NCI-H2196 treated with DMSO at 0.1 percent for 48 hours (cell line): ENCODE measurements at regions not wholly inside any gene's neighbourhood (a gene's known extent, or its start where the extent isn't known, plus 50 kb on each side); places are given as distances from the start of the nearest gene placed in this dataset.
"Not testable (repeated sequence)": the region's sequence is repeated elsewhere in the genome, so short reads cannot be mapped to it uniquely, and the experiment has no call there.

Source experiments
- DNase-seq: peaks from one replicate; lab custom pipeline; 2025; ENCODE audit not compliant: unreplicated experiment; lab: John Stamatoyannopoulos, UW

DNA sequence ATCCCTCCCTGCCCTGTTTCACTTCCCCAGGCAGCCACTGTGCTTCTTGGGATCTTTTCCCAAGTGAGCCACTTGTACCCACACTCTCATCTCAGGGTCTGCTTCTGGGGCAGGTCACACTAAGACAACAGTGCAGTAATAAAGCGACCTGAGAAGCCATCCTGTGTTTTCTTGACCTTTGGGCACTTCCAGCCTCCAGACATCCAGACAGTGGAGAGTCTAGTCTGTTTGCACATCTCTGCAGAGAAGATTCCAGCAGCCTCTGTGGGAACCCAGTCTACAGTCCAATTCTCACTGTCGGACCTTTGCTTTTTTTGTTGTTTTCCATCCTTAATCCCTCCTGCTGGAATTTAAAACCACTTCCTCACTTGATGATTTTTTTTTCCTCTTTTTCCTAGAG is 50.3 kb upstream of the ATP6AP2 start:
- DNase-seq = no peak

DNA sequence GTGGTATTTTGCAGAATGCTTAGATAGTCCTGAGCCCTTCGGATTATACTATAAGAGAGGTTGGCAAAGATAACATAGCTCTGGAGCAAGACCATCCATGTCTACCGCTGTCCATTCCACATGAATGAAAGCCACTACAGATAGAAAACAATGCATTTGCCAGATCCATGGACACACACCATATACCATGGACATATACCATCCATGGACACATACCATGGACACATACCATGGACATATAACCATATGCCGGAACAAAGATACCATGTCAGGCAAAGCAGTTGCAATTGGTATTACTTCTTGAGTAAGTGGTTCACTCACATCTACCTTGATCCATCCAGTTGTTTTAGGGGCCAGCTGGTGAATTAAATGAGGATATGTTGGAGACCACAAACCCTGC is 53.2 kb upstream of the ATP6AP2 start:
- DNase-seq = no peak

DNA sequence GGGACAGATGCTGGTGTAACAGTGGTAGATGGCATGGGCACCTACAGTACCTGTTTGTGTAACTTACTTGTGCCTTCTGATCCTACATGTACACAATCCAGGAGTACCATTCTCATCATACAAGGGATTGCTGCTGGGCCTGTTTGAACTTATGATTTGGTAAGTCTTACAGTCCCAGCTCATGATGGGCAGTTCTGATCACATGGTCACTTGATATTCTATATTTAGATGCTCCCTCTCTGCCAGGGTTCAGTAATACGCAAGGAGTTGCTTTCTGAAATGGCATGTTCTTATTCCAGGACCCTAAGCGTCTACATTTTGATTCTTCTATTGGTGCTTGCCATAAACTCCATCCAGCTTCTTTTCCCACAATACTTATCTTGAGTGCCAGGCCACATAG is 54.4 kb upstream of the ATP6AP2 start:
- DNase-seq = no peak

DNA sequence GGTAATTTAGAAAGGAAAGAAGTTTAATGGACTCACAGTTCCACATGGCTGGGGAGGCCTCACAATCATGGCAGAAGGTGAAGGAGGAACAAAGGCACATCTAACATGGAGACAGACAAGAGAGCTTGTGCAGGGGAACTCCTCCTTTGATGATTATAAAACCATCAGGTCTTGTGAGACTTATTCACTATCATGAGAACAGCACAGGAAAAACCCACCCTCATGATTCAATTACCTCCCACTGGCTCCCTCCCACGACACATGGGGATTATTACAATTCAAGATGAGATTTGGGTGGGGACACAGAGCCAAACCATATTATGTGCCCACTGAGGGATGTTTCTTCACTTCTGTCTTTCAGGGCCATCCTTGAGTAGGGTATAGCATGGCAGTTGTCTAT is 54.9 kb upstream of the ATP6AP2 start:
- DNase-seq = not testable (repeated sequence)

DNA sequence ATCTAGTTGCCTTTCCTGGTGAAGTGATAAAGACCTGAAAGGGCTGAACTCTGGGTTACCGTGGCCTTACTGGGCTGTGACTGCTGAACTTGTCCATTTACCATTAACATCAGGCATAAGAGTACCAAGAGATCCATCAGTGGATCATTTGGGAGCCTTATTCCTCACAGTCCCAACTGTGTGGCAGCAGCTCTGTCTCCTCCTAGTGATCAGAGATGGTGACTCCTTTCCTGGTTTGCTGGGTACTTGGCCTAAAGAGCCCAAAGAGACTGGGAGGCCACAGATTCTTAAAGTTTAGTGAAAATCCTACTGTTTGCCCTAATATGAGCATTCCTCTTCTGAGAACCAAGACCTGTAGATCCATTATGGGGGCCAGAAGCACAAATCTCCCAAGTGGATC is 56.3 kb upstream of the ATP6AP2 start:
- DNase-seq = no peak

DNA sequence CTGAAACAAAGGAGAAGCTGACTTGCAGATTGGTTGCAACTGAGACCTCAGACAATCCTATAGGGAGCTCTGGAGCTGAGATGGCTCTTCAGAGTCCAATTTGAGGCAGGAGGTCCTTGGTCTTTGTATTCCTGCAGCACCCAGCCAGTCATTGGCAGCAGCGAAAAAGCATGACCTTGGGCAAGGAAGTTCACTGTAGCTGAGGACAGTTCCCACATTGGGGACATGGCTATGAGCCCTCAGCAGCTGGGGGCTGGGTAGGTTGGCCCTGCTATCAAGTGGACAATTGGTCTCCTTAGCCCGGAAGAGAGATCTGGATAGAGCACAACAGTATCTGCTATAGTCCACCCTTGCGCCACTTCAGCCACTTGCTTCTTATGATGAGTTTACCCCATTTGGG is 56.9 kb upstream of the ATP6AP2 start:
- DNase-seq = no peak

DNA sequence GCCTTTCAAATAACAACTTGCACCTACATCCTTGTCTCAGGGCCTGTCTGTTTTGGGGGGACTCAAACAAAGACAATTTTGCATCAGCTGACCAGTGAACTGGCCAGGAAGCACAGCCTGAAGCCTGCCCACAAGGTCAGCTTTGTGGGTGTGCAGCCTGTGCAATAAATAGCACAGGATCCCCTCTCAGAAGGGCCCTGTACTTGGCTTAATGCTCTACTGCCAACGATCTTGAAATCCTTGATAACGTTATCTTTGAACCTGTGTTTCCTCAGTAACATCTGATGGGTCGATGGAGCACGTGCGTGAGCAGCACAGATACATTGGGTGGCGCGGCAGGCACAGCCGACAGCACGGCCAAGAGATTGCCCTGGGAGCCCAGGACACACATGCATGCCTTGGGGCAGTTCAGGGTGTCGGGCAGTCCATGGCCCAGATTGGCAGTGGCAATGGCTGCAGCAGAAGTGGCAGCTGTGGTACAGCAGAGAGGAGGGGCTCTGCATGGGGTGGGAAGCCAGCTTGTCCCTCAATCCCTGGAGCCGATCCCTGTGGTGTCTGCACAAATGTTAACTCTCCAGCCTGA is 58.8 kb upstream of the ATP6AP2 start:
- DNase-seq = no peak

DNA sequence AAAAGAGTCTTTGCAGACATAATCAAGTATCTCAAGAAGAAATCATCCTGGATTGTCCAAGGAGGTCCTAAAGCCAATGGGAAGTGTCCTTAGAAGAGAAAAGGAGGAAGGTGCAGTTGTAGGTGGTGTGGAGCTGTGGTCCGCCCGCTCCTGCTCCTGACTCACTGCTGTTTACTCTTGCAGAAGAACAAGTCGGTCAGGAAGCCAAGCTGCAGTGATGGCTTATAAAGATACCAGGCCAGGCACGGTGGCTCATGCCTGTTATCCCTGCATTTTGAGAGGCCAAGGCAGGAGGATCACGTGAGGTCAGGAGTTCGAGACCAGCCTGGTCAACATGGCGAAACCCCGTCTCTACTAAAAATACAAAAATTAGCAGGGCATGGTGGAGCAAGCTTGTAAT is 66.4 kb upstream of the ATP6AP2 start:
- no peak for DNase-seq

DNA sequence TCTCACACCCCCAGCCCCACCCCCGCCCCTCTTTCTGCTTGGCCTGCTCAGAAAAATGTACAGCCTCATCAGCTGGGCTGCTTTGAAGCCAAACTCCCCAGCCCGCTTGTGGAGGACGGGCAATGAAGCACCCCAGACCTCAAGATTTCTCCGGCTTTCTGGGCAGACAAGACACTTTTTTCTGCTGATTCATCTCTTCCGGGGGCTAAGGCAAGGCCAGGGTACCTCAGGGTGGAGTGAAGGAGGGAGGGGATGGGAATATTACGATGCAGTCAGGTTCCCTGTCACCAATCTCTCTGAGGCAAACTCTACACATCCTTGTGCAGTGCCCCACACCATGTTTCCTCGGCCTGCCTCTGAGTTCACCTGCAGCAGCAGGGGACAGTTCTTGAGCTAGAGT is 66.9 kb upstream of the ATP6AP2 start:
- DNase-seq = no peak

DNA sequence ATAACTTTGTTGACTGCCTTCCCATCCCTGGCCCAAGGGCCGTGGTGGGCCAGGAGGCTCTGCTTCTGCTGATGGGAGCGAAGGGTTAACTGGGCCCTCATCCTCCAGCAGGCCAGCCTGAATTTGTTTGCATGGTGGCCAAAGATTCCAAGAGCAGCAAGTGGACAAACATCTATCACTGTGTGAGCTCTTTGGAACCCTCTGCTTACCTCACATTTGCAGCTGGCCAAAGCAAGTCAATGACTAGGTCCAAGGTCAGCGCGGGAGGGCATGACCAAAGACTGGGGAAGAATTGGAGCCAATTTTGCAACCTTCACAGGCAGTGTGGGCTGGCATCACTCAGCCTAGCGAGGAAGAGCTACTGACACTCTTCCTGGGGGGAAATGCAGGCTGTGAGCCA is 67.8 kb upstream of the ATP6AP2 start:
- DNase-seq = no peak

DNA sequence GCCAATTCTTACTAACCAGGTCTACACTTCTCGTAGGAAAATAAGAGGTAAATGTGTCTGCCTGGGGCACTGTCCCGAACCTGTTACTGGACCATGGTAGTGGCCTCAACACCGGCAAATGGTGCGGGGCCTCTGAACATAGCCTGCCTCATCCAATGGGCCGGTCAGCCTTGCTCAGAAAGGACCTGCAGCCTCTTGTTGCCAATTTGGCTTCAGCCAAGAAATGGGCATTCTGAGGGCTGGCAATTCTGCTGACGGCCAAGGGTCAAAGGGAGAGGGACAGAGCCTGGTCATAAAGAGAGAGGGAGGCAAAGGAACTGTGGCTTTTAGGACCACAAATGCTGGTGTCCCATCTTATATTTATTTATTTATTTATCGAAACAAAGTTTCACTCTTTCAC is 69.5 kb upstream of the ATP6AP2 start:
- DNase-seq = no peak

DNA sequence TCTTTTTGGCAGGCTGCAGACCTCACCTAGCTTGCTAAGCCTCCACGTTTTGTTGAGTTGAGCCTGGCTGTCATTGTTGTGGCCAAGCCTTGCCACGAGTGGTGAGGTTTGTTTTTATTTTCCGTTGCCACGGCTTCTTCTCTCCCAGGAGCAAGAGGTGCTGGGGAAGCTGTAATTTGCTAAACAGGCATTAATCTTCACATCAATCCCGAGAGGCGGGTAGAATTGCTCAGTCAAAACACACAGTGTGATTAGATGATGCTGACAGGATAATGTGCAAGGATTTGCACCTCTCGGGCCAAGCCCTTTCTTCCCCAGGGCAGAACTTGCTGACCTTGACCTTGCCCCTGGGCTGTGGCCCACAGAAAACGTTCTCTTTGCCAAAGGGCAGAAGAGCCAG is 72.2 kb upstream of the ATP6AP2 start:
- DNase-seq = no peak

DNA sequence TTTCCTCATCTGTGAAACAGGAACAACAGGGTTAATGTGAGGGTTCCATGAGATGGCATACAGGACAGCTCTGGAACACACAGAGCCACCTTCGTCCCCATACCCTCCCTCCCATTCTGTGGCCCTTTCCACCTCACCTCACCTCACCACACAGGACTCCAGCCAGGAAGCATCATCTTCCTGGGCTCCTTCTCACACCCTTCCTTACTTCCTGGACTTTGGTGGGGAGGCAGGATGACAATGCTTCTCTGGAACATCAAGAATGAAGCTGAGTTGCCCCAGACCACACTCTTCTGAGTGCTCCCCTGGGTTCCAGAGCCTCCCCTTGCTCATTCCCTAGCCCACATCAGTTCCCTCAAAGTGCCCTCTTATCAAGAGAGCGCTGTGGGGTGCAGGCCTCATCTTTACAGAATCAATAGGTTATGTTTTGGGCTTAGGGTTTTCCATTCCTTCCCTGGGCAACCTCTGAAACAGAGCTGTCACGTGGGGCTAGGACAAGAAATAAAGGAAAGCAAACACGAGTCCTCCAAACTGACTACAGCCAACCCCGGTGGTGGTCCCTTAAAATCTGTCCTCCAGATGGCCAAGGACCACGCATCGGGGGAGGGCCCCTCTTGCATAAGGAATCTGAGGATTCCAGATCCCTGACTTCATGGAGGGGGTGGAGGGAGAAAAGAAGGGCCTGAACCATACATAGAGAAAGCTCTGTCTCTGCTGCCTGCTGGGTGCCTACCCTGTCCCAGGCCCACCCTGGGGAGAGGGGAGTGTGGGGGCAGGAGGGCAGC is 74.4 kb upstream of the ATP6AP2 start:
- DNase-seq = no peak

DNA sequence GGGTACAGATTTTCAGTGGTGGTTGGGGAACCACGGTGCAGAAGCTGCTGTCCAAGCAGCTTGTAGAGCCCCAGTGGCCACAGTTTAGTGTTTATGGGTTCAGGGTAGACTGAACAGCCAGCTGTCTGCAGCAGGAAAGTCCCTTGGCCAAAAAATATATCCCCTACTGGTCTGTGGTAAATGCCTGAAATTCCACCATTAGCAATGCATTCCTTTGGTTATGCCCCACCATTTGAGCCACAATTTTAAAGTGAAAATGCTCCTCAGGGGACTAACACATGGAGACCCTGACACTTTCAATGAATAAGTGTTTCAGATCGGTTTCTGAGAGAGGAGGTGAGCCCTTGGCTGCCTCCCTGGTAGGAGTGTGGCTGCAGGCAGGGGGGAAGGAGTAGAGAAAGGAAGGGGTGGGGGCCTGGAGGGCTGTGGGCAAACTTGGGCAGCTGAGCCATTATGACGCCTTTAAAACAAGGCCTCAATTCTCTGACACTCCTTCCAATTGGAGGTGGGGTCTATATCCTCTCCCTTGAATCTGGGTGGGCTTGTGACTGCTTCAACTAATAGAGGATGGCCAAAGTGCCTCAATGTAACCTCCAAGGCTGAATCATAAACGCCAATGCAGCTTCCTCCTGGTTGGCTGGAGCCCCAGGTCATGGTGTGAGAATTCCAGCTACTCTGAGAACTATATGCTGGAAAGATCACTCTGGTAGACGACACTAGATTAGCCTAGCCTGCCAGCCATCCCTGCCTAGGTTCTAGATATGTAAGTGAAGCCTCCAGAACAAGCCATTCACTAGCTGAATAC is 75.8 kb upstream of the ATP6AP2 start:
- DNase-seq = no peak

DNA sequence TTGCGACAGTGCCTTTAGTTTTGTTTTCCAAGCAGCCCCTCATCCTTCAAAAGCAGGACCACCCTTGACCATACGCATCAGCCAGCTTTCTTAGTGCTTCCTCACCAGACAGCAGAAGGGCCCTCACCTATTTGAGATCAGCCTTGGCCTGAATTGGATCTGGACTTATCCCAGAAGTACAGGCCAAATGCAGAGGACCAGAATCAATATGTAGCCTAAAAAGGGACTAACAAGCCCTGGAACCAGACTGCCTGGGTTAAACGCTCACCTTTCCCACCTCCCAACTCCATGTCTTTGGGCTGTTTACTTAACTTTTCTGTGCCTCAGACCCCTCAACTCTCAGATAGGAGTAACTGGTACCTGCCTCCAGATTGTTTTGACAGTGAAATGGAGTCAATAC is 77.7 kb upstream of the ATP6AP2 start:
- DNase-seq = no peak

DNA sequence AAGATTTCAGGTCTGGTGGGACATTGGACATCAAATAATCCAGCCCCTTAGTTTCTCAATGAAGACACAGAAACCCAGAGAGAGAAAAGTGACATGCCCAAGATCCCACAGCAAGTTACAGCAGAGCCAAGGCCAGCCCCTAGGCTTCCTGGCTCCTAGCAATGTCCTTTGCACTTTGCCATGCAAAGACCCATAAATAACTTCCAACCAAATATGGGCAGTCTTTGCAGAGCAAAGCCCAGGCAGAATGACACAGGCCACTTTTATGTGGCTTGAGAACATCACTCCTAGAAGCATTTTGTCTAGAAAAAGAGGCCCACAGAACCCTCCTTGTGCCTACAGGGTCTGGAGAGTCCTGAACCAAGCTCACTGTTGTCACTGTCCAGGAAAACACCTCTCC is 78.1 kb upstream of the ATP6AP2 start:
- no peak for DNase-seq

DNA sequence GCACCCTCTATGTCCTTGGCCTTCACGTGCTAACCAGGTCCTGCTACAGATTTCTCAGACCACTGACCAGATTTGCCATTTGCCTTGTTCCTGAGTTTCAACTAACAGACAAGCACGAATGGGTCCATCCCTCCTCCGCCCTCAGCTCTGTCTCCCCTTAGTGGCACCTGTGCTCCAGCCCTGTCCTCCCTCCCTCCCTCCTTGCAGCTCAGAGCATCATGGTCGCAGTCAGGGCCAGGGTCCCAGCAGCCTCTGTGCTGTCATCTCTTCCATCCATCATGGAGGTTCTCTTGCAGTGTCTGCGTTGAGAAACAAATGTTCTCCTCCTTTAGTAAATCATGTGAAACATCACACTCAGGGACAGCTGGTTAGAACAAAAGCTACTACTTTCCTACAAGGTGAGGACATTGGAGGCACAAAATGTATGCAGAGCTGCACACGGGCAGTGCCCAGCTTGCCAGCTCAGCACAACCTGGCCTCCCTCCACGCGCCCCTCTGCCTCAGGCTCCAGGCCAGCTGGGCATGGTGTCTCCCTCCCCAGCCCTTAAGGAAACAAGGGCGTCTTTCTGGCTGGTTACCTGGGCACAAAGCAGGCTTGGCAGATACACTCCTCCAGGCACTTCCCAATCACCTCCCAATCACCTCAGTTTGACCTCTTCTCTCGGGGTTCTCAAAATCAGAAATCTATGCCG is 79.5 kb upstream of the ATP6AP2 start:
- no peak for DNase-seq

DNA sequence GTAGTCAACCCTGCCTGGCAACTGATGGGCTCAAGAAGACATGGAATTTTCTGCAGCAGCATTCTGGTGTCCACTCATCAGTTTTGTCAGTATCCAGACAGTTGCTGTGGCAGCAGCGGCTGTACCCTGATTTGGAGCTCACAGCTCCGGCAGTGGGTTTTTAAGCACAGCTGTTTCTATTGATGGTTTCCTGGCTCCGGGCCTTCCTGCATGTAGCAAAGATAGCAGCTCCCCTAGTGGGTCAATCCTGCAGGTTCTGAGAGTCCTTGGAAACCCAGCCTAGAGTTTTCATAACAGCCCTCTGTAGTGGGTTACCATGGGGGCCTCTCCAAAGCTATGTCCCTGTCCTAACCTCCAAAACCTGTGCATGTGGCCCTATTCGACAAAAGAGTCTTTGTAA is 84.0 kb upstream of the ATP6AP2 start:
- no peak for DNase-seq

DNA sequence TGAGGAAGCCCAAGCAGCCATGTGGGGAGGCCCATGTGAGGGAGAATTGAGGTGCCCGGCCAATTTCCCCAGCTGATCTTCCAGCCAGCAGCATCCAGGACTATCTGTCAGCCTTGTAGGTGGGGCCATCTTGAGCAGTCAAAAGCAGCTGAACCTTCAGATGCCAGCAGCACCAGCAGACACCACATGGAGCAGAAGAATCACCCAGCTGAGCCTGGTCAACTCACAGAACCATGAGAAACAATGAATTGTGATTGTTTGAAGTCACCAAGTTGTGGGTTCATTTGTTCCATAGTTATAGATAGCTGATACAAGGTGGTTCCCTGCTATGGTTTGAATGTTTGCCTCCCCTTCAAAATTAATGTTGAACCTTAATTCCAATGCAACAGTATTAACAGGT is 85.1 kb upstream of the ATP6AP2 start:
- DNase-seq = no peak

DNA sequence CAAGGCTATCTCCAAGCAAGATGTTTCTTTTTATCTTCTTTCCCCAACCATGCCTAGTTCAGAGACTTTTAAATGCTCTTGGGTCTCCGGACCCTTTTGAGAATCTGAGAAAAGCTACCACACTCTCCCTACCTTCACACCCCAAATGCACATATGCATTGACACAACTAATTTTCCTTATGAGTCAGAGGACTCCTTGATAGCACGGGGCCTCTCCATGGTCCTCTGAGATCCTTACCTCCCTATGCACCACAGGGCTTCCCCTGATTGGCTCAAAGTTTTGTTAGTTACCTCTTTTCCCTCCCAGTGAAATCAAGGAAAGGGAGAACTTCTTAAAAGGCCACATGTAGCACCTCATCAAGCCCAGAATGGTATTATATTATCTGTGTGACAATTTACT is 86.8 kb upstream of the ATP6AP2 start:
- no peak for DNase-seq

DNA sequence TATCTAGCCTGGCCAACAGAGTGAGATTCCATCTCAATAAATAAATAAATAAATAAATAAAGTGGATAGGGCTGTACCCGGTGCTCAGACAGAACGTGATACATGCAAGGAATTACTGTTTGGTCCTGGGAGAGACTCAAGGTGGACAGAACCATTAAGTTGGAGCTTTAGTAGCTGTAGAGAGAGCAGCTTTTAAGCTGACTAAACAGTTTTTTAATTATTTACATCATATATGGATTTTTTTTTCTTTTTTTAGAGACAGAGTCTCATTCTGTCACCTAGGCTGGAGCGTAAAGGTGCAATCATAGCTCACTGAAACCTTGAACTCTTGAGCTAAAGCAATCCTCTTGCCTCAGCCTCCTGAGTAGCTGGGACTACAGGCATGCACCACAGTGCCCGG is 92.5 kb upstream of the ATP6AP2 start:
- no peak for DNase-seq

DNA sequence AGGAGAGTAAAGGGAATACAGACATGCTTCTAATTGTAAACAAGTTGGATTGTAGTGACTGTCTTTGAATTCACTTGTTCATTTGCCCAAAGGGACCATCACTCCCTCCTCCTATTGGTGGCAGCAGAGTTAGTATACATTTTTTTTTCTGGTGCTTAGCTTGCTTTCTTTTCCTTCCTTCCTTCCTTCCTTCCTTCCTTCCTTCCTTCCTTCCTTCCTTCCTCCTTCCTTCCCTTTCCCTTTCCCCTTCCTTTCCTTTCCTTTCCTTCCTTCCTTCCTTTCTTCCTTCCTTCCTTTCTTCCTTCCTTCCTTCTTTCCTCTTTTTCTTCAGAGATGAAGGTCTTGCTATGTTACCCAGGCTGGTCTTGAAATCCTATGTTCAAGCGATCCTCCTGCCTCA is 94.8 kb upstream of the ATP6AP2 start:
- DNase-seq = no peak
